SH-SY5Y (cell line): ENCODE measurements at regions not wholly inside any gene's neighbourhood (a gene's known extent, or its start where the extent isn't known, plus 50 kb on each side); places are given as distances from the start of the nearest gene placed in this dataset.

Experiments
- GATA2 ChIP-seq: IDR thresholded peaks from 2 replicates; pipeline ENCODE4 v1.6.1; 2011; ENCODE audit warnings: mild to moderate bottlenecking, low read depth, low read length
- GATA3 ChIP-seq: IDR thresholded peaks from 2 replicates; pipeline ENCODE4 v1.6.1; 2011; ENCODE audit warnings: low read depth, mild to moderate bottlenecking, low read length, moderate library complexity

DNA sequence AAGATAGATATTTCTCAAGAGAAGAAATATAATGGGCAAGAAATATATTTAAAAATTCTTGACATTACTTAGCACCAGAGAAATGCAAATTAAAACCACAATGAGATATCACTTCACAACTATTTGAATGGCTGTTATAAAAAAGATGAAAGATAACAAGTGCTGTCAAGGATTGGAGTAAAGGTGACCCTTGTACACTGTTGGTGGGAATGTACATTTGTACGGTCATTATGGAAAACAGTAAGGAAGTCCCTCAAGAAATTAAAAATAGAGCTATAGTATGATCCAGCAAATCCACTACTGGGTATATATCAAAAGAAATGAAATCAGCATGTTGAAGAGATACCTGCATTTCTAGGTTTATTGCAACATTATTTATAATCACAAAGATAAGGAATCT lies 326.4 kb downstream of the GBE1 start:
- TF ChIP-seq GATA2 (no peak), GATA3 (no peak)
